EL (cell line): ENCODE measurements at regions not wholly inside any gene's neighbourhood (a gene's known extent, or its start where the extent isn't known, plus 50 kb on each side); places are given as distances from the start of the nearest gene placed in this dataset.

Experiments
- DNase-seq: peaks from one replicate; pipeline ENCODE4 v3.0.0-alpha.2; 2016

DNA sequence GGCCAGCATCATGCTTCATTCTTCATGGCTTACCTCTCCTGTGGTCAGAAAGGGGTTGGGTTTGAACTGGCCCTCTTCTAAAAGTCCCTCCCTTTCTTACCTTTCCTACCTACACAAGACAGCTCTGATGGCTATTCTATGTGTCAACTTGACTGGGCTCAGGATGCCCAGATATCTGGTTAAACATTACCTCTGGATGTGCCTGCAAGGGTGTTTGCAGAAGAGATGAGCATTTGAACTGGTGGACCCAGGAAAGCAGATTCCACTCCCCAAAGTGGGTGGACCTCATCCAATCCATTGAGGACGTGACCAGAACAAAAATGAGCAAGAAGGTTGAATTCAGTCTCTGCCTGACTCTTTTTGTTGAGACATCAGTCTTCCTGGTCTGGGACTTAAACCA, 79.0 kb upstream of the TCF7L2 start:
- no peak for DNase-seq

DNA sequence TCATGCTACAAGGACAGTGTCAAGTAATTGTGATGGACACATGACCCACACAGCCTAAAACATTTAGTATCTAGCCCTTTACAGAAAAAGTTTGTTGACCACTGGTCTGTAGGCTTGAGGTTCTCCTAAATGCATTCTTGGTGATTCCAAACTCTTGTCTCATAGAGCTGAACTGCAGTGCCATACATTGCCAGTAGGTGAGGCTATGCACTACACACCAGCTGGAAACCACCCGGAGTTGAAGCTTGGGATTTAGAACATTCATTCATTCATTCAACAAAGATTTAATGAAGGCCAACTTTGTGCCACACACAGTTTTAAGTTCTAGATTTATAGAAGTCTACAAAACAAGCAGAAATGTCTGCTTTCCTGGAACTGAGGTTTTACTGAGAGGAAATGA, 77.3 kb upstream of the TCF7L2 start:
- DNase-seq = no peak

DNA sequence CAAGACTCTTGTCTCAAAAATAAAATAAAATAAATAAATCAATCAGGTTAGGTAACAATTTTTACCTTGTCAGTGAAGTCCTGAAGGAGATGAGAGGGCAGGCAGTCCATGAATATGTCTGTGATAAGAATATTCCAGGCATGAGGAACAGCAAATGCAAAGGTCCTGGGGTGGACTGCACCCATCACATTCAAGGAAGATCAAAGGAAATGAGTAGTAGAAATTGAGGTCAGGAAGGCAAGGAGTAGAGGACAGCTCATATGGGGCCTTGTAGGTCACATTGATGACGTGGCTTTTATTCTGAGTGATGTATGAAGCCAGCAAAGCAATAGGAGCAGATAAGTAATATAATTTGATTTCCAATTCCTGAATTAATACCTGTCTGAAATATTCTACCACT, 76.5 kb upstream of the TCF7L2 start:
- DNase-seq = no peak

DNA sequence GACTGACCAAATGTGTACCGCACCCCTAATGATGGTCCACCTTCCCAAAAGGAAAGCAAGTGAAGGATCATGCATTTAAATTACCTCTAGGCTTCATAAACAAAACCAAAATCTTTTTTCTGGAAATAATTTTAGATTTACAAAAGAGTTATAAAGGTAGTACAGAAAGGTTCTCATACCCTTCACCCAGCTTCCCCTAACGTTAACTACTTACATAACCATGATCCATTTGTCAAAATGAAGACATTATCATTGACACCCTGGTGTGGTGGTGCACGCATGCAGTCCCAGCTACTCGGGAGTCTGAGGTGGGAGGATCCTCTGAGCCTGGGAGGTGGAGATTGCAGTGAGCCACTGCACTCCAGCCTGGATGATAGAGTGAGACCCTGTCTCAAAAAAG, 75.1 kb upstream of the TCF7L2 start:
- no peak for DNase-seq

- DNase-seq = peak; percentile 68
Observed at GRCh38 chr10:112875476-112876267, 74.4 kb upstream of the TCF7L2 start.

DNA sequence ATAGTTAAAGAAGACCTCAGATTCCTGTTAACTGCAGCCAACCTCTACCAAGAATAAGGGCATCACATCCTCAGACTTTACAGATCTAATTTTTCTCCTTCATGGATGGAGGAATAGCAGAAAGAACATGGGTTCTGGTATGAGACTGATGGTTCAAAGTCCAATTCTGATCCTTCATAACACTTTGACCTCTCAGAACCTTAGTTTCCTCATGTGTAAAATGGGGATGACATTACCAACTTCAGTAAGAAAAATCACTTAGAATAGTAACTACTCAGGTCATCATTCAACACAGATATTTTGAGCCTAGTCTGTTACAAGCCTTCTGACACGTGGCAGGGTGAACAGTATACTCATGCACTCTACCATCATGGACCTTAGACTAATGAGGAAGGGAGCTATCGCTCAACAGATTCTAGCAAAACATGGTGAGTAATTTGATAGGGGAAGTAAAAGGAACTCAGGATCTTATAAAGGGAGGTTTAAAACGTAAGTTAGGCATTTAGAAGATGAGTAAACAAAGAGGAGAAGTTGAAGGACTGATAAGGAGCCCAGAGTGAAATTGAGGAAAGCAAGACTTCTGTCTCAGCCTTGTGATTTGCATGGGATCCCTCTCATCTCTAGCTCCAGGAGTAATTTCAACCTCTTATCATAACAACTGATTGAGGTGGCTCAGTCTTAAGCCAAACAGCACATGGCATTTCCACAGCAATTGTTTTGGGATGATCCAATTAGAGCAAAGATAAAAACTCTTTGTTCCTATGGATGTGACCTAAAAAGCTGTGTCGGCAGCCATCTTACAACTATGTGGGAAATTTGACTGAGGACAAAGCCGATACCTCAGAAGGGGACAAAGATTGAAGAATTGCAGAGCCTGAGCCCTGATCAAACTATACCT, 69.2 kb upstream of the TCF7L2 start:
- no peak for DNase-seq

DNA sequence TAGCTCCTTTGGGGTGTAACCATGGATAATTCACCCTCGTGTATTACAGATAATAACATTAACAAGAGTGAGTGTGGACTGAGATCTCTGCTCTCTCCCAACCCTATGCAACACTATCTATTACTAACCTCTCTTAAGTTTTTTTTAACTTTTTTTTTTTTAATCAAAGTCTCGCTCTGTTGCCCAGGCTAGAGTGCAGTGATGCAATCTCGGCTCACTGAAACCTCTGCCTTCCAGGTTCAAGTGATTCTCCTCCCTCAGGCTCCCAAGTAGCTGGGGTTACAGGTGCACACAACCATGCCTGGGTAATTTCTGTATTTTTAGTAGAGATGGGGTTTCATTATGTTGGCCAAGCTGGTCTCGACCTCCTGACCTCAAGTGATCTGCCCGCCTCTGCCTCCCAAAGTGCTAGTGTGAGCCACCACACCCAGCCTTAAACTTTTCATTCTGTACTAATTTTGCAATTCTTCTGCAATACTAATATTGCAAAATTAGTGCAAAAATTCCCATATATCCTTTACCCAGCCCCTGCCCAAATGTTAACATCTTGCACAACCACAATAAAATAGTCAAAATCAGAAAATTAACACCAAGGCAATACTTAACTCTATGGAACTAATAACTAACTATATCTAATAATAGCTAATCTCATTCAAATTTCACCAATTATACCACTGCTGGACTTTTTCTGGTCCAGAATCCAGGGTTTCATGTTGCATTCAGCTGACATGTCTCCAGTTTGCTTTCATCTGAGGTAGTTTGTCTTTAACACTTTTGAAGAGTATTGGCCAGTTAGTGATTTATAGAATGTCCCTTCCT, 66.5 kb upstream of the TCF7L2 start:
- DNase-seq = no peak

DNA sequence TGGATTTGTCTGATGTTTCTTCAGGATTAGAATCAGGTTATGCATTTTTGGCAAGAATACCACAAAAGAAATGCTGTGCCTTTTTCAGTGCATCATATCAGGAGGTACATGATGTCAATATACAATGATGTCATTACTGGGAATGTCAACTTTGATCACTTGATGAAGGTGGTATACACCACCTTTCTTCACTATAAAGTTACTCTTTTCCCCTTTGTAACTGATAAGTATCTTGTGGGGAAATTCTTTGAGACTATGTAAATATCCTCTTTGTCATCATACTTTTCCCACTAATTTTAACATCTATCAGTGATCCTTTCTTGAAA, 65.9 kb upstream of the TCF7L2 start:
- no peak for DNase-seq

DNA sequence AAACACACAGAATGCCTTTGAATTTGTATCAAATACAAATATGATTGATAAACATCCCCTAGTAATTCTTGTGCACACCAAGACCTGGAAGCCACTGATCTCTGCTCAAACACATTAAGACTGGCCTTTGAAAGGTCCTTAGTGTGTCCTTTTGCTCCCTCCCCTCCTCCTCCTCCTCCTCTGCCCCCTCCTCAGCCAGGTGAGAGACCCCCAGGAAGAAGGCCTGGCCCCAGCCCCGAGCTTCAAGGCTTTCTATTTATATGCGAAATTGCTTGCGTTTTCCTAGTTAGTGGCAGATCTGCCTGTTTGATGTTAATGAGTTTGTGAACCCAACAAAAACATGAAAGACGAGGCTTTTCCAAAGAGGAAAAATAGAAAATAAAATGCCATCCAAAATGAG, 63.6 kb upstream of the TCF7L2 start:
- DNase-seq = no peak

GRCh38 chr10:112887968-112888367, 62.1 kb upstream of the TCF7L2 start:
- DNase-seq = no peak

- no peak for DNase-seq
Observed at GRCh38 chr10:112895292-112895691, 54.8 kb upstream of the TCF7L2 start.

- no peak for DNase-seq
Observed at GRCh38 chr10:112896273-112896672, 53.8 kb upstream of the TCF7L2 start.

DNA sequence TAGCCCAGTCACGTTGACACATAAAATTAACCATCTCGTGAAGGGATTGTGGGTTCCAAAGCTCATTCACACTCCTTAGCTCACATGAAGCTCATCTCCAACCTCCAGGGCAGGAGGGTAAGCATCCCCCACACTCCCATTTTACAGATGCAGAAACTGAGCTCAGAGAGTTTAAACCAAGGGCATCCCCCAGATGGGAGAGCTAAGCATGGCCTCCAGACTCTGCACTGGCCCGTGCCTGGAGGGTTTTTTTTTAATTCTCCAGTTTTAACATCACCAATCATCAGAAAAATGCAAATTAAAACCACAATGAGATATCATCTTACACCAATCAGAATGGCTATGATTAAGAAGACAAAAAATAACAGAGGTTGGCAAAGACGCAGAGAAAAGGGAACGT, 53.3 kb upstream of the TCF7L2 start:
- DNase-seq = no peak

DNA sequence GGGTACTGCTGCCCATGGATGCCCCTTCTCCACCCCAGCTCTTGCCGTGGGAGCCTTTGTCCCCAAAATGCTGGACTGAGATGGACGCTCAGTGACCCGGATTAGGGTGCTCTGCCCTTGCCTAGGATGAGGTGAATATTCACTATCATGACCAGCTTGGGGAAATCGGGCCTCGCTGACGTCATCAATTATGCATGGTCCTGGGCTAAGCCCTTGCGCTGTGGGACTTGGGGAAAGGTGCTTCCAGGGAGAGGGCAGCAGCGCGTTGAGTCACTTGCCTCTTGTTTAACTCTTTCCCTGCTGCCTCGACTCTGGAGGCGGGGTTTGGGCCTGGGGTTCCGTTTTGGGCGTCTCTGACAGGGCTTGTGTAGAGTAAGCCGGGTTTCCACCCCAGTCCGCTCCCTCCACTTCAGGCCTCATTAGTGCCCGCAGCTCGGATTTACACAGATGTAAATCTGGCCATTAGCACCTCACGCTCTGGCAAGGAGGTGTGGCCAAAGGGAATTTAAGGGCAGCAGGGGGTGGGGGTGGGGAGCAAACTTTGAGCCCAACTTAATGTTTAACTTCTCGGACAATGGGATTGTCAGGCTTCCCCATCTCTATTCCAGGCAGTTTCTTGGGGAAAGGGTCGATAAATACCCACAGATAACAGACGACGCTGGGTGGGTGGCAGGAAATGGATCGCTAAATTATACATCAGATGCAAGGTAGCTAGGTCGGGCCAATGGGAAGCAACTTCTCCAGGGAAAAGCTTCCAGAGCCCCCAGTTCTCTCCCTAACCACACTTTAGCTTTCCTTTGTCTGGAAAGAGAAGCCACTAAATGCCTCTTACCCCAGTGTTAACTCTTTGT, 51.3 kb upstream of the TCF7L2 start:
- peak; percentile 28 for DNase-seq

DNA sequence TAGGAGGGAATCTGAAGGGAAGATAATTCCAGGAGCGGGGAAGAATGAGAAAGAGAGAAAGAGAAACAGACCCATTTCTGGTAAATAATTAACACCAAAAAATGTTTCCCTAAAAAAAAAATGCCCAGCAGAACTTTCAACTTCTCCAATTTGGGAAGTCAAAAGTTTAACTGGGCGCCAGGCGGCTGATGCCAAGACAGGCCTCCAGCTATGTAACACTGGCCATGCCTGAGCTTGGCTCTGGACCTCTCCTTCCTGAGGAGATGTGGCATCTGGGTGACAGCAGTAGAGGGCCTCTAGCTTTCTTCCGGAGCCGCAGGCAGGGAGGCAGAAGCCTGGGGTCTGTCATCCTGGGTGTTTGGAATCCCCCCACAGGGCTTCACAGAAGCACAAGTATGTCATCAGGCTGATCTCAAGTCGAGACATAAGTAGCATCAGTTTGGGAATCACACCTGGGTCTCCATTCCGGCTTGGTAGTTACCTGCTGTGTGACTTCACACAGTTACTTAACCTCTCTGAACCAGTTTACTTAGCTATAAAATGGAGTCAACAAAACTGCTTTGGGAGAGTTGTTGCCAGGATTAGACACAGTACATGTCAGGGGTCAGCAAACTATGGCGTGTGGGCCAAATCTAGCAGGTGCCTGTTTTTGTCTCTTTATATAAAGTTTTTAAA, 50.5 kb upstream of the TCF7L2 start:
- DNase-seq = no peak
